Natural killer cell (primary cell): ENCODE measurements at regions not wholly inside any gene's neighbourhood (a gene's known extent, or its start where the extent isn't known, plus 50 kb on each side); places are given as distances from the start of the nearest gene placed in this dataset.

Source experiments
- ATAC-seq, 3 donors: fragments of 150-1000 bp in 2 of 3; fragments of 200-7000 bp in 1 of 3; cut with Tn5 transposase; 1 replicate in 1 of 3; 2 replicates in 2 of 3; pipeline ENCODE4 v1.10.0; 2021; ENCODE audit warnings: mild to moderate bottlenecking in 2 of 3, moderate library complexity in 2 of 3
- DNase-seq, 2 donors: peaks; one replicate each; pipeline versions ENCODE4 v3.0.0 to v3.0.0-alpha.2; 2013 to 2021; ENCODE audit warnings: mixed read lengths in 1 of 2
- H3K27ac ChIP-seq: one replicate; pipeline ENCODE4 v1.5.1; 2013; ENCODE audit warnings: mild to moderate bottlenecking, low read length
- H3K27me3 ChIP-seq: one replicate; pipeline ENCODE4 v1.6.1; 2013; ENCODE audit warnings: low read length; ENCODE audit not compliant: control insufficient read depth, insufficient read depth
- H3K36me3 ChIP-seq: one replicate; pipeline ENCODE4 v1.6.1; 2013; ENCODE audit warnings: low read length; ENCODE audit not compliant: control insufficient read depth, insufficient read depth
- H3K4me1 ChIP-seq: one replicate; pipeline ENCODE4 v1.6.1; 2013; ENCODE audit warnings: low read length; ENCODE audit not compliant: control insufficient read depth, insufficient read depth
- H3K4me3 ChIP-seq: one replicate; pipeline ENCODE4 v1.5.1; 2013; ENCODE audit warnings: low read length
- H3K9me3 ChIP-seq: one replicate; pipeline ENCODE4 v1.6.1; 2013; ENCODE audit warnings: low read length; ENCODE audit not compliant: control insufficient read depth, insufficient read depth
- H3K27ac Mint-ChIP-seq, 2 donors: one replicate each; pipeline ENCODE4 v1.8.0; 2022; ENCODE audit warnings: mild to moderate bottlenecking in 2 of 2, mixed read lengths in 2 of 2, moderate library complexity in 1 of 2
- H3K27me3 Mint-ChIP-seq, 2 donors: one replicate each; pipeline ENCODE4 v1.8.0; 2022; ENCODE audit warnings: low read depth in 2 of 2, mixed read lengths in 2 of 2
- H3K36me3 Mint-ChIP-seq: one replicate; pipeline ENCODE4 v1.8.0; 2022; ENCODE audit warnings: mixed read lengths
- H3K4me1 Mint-ChIP-seq, 2 donors: one replicate each; pipeline ENCODE4 v1.8.0; 2022; ENCODE audit warnings: mixed read lengths in 2 of 2
- H3K4me3 Mint-ChIP-seq: one replicate; pipeline ENCODE4 v1.8.0; 2022; ENCODE audit warnings: mild to moderate bottlenecking, moderate library complexity, mixed read lengths
- H3K9me3 Mint-ChIP-seq, 2 donors: one replicate each; pipeline ENCODE4 v1.8.0; 2022; ENCODE audit warnings: mixed read lengths in 2 of 2
- CTCF ChIP-seq: fragments of 200-600 bp; IDR thresholded peaks from one replicate; pipeline ENCODE4 v1.8.0; 2022; ENCODE audit warnings: antibody characterized with exemption
- WGBS: methylation state at CpG from one replicate; pipeline ENCODE4 v1.1.7; 2013; ENCODE audit warnings: missing lambda C conversion rate; ENCODE audit not compliant: insufficient coverage; 5-methylcytosine and 5-hydroxymethylcytosine counted together
- intact Hi-C: fragments of 100-400 bp; cut with micrococcal nuclease; formaldehyde crosslinking; loops from one replicate; pipeline ENCODE4 v1.14.2; 2022

- Histone ChIP-seq H3K36me3 (no peaks in the 10 kb centered on the region), H3K9me3 (no peaks in the 10 kb centered on the region), H3K27me3 (no peaks in the 10 kb centered on the region), H3K4me1 (no peaks in the 10 kb centered on the region), H3K4me3 (no peak overlapping the region), H3K27ac (no peak overlapping the region)
- ATAC-seq (no peak), DNase-seq (no peak)
- peaks cover 21 to 22% of the 10 kb centered on the region in 2 donors for H3K9me3 Mint-ChIP-seq
- no peaks in the 10 kb centered on the region for H3K27me3 Mint-ChIP-seq
- H3K27ac Mint-ChIP-seq: no peak overlapping the region
- intact Hi-C loops: no loop called here
- H3K36me3 Mint-ChIP-seq: peaks cover 8% of the 10 kb centered on the region
- no peak overlapping the region for H3K4me3 Mint-ChIP-seq
- no peak for TF ChIP-seq CTCF
- no peaks in the 10 kb centered on the region for H3K4me1 Mint-ChIP-seq
Measured at GRCh38 chr11:21908211-21908610, 284.7 kb upstream of the ANO5 start.

DNA sequence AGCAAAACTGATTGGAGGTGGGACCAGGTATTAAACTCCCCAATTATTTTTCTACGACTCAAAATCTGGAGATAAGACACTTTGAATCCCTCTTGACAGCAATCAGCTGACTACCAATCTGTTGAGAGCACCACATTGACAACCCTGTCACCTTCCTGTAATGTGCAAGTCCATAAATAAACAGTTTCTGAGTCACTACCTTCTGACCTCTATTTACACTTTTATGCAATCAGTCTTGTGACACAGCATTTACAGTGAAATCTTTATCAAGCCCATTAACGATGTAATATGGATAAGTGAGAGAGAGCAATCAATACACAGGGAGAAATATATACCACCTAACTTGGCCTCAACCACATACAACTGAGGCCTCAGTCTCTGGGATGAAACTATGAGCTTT, 283.7 kb upstream of the ANO5 start:
- peaks cover 20 to 22% of the 10 kb centered on the region in 2 donors for H3K9me3 Mint-ChIP-seq
- ATAC-seq: no peak

DNA sequence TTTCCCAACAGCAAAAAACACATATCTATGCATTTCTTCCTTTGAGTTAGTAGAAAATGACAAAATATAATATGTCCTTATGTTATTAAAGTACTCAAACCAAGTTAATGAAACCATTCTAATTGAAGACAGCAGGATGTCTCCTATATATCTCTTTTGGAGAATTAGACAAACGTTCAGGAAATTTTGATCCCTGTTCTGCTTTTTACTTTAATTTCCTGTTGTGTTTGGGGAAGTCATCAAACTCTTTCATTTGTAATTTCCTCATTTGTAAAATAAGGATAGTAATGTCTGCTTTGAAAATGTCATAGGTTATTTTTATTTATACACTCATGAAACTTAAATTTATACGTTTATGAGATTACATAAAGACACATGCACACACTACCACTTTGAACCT, 281.8 kb upstream of the ANO5 start:
- no CpG with 5 or more reads among the region's 2 CpGs for WGBS
- H3K4me1 Mint-ChIP-seq: no peaks in the 10 kb centered on the region
- peaks cover 22% of the 10 kb centered on the region in 2 donors for H3K9me3 Mint-ChIP-seq
- ATAC-seq (no peak), DNase-seq (no peak)
- H3K27ac Mint-ChIP-seq: no peak overlapping the region
- H3K27me3 Mint-ChIP-seq: no peaks in the 10 kb centered on the region
- Histone ChIP-seq H3K4me1 (no peaks in the 10 kb centered on the region), H3K27me3 (no peaks in the 10 kb centered on the region), H3K27ac (no peak overlapping the region), H3K4me3 (no peak overlapping the region), H3K9me3 (no peaks in the 10 kb centered on the region), H3K36me3 (no peaks in the 10 kb centered on the region)
- no peak for TF ChIP-seq CTCF
- H3K4me3 Mint-ChIP-seq: no peak overlapping the region
- intact Hi-C loops: no loop called here
- H3K36me3 Mint-ChIP-seq: peaks cover 16% of the 10 kb centered on the region

More for the DNA sequence above, 283.7 kb upstream of the ANO5 start:
- no peaks in the 10 kb centered on the region for H3K27me3 ChIP-seq
- H3K27me3 Mint-ChIP-seq: no peaks in the 10 kb centered on the region
- 88% methylated on average over 2 of the region's 2 CpGs for WGBS
- no peak overlapping the region for H3K4me3 Mint-ChIP-seq
- H3K36me3 ChIP-seq: no peaks in the 10 kb centered on the region
- TF ChIP-seq CTCF: no peak
- H3K9me3 ChIP-seq: no peaks in the 10 kb centered on the region
- no peak overlapping the region for H3K4me3 ChIP-seq
- intact Hi-C loops: no loop called here
- no peak overlapping the region for H3K27ac ChIP-seq
- H3K27ac Mint-ChIP-seq: no peak overlapping the region
- no peaks in the 10 kb centered on the region for H3K4me1 Mint-ChIP-seq
- no peak for DNase-seq
- no peaks in the 10 kb centered on the region for H3K4me1 ChIP-seq
- H3K36me3 Mint-ChIP-seq: peaks cover 8% of the 10 kb centered on the region

- H3K4me3 Mint-ChIP-seq: no peak overlapping the region
- no peak overlapping the region for H3K27ac ChIP-seq
- DNase-seq (no peak), ATAC-seq (no peak)
- no peaks in the 10 kb centered on the region for H3K4me1 ChIP-seq
- H3K27ac Mint-ChIP-seq: no peak overlapping the region
- H3K36me3 ChIP-seq: no peaks in the 10 kb centered on the region
- H3K36me3 Mint-ChIP-seq: peaks cover 17% of the 10 kb centered on the region
- 97% methylated on average over 1 of the region's 1 CpG for whole genome bisulfite sequencing
- no peak for TF ChIP-seq CTCF
- H3K27me3 Mint-ChIP-seq: no peaks in the 10 kb centered on the region
- no peak overlapping the region for H3K4me3 ChIP-seq
- H3K9me3 ChIP-seq: no peaks in the 10 kb centered on the region
- H3K27me3 ChIP-seq: no peaks in the 10 kb centered on the region
- H3K4me1 Mint-ChIP-seq: no peaks in the 10 kb centered on the region
- peaks cover 20 to 21% of the 10 kb centered on the region in 2 donors for H3K9me3 Mint-ChIP-seq
- intact Hi-C loops: no loop called here
Measured at GRCh38 chr11:21912285-21912684, 280.6 kb upstream of the ANO5 start.
